HepG2 (cell line): ENCODE measurements at regions not wholly inside any gene's neighbourhood (a gene's known extent, or its start where the extent isn't known, plus 50 kb on each side); places are given as distances from the start of the nearest gene placed in this dataset.

Source experiments
- ATAC-seq: fragments of 200-7000 bp; cut with Tn5 transposase; 3 replicates; pipeline ENCODE4 v1.9.1; 2020; ENCODE audit warnings: mild to moderate bottlenecking, moderate library complexity
- BruUV-seq: library from RNA; stranded (reverse); fragments of 400-500 nt; replicated peaks from 2 replicates; lab custom pipeline; 2021; lab: Mats Ljungman, UMichigan
- CTCF ChIA-PET: fragments of 300-600 bp; formaldehyde crosslinking; extraction: SDS; loops from one replicate; lab custom pipeline; 2021; ENCODE audit warnings: low total read pairs, inconsistent platforms, low intra/inter-chr PET ratio; lab: Yijun Ruan, JAX
- POLR2A ChIA-PET: fragments of 350-600 bp; sonication (Branson Sonifier 250); formaldehyde crosslinking; loops from one replicate; lab custom pipeline; 2020; ENCODE audit warnings: antibody characterized with exemption, inconsistent platforms; lab: Yijun Ruan, JAX
- DNase-seq: peaks from one replicate; pipeline ENCODE4 v3.0.0-alpha.2; 2015; ENCODE audit warnings: low spot score
- FAIRE-seq: peaks from 3 replicates; lab custom pipeline; 2011; peaks lifted over from hg19 to GRCh38; lab: Jason Lieb, UNC
- H2AFZ ChIP-seq: one replicate; pipeline ENCODE4 v1.6.1; 2011; ENCODE audit warnings: low read length, inconsistent platforms
- H3K27ac ChIP-seq: fragments of 300-600 bp; 3 replicates; pipeline ENCODE4 v1.8.0; 2011; ENCODE audit warnings: mixed run types, mild to moderate bottlenecking, mixed read lengths, low read length, inconsistent platforms; ENCODE audit not compliant: insufficient read depth; ENCODE audit errors: extremely low read length
- H3K27me3 ChIP-seq, 2 experiments: fragments of 200-600 bp in 1 of 2; 2 replicates in 1 of 2; 3 replicates in 1 of 2; pipeline versions ENCODE4 v1.6.0 to v1.8.0; 2011; ENCODE audit warnings: low read length in 2 of 2, mild to moderate bottlenecking in 2 of 2, moderate library complexity in 2 of 2, inconsistent platforms in 1 of 2; ENCODE audit not compliant: insufficient read depth in 2 of 2, control insufficient read depth in 1 of 2
- H3K36me3 ChIP-seq, 2 experiments: fragments of 200-600 bp in 1 of 2; replicated peaks in 1 of 2; 2 replicates in 1 of 2; 3 replicates in 1 of 2; pipeline versions ENCODE4 v1.5.1 to v1.8.0; 2011; ENCODE audit warnings: low read length in 2 of 2, inconsistent platforms in 1 of 2; ENCODE audit not compliant: insufficient read depth in 2 of 2, control insufficient read depth in 1 of 2
- H3K4me1 ChIP-seq: 2 replicates; pipeline ENCODE4 v1.5.1; 2012; ENCODE audit warnings: low read length, inconsistent platforms; ENCODE audit not compliant: insufficient read depth
- H3K4me2 ChIP-seq: 2 replicates; pipeline ENCODE4 v1.6.0; 2011; ENCODE audit warnings: low read depth, low read length, inconsistent platforms
- H3K4me3 ChIP-seq, 3 experiments: fragments of 200-600 bp in 1 of 3; sonication (generic), shearing (Covaris generic) in 1 of 3; replicated peaks in 1 of 3; 2 replicates each; pipeline ENCODE4 v1.5.1; 2011 to 2016; ENCODE audit warnings: low read length in 3 of 3, inconsistent platforms in 2 of 3, low read depth in 2 of 3, mild to moderate bottlenecking in 2 of 3, control low read depth in 1 of 3, mixed read lengths in 1 of 3; ENCODE audit not compliant: insufficient read depth in 1 of 3
- H3K79me2 ChIP-seq: one replicate; pipeline ENCODE4 v1.6.1; 2011; ENCODE audit warnings: low read length, inconsistent platforms; ENCODE audit not compliant: insufficient read depth
- H3K9ac ChIP-seq: 2 replicates; pipeline ENCODE4 v1.6.0; 2011; ENCODE audit warnings: mild to moderate bottlenecking, low read depth, low read length, inconsistent platforms; ENCODE audit not compliant: insufficient read depth
- H3K9me3 ChIP-seq: 2 replicates; pipeline ENCODE4 v1.5.1; 2012; ENCODE audit warnings: mild to moderate bottlenecking, low read length
- H4K20me1 ChIP-seq: 2 replicates; pipeline ENCODE4 v1.6.0; 2011; ENCODE audit warnings: inconsistent platforms, mild to moderate bottlenecking, low read length, moderate library complexity; ENCODE audit not compliant: insufficient read depth
- BHLHE40 ChIP-seq: IDR thresholded peaks from 2 replicates; pipeline ENCODE4 v1.6.1; 2011; ENCODE audit warnings: low read length, improper control_type of control experiment
- KLF9 ChIP-seq: IDR thresholded peaks from 2 replicates; pipeline ENCODE4 v1.6.1; 2016; ENCODE audit warnings: low read depth
- TFE3 ChIP-seq: IDR thresholded peaks from 2 replicates; pipeline ENCODE4 v1.6.1; 2016
- TRIM24 ChIP-seq: sonication (generic); formaldehyde crosslinking; IDR thresholded peaks from 2 replicates; pipeline ENCODE4 v1.8.0; 2022; ENCODE audit warnings: mild to moderate bottlenecking, missing genetic modification reagents
- ZNF296 ChIP-seq: sonication (generic); formaldehyde crosslinking; conservative IDR thresholded peaks from 2 replicates; pipeline ENCODE4 v1.5.0; 2020; ENCODE audit warnings: mild to moderate bottlenecking, missing genetic modification reagents
- ZNF720 ChIP-seq: sonication (generic); formaldehyde crosslinking; IDR thresholded peaks from 2 replicates; pipeline ENCODE4 v1.4.0; 2020; ENCODE audit warnings: missing genetic modification reagents
- ZNF746 ChIP-seq: sonication (generic); formaldehyde crosslinking; IDR thresholded peaks from 2 replicates; pipeline ENCODE4 v1.8.0; 2022; ENCODE audit warnings: mild to moderate bottlenecking, missing genetic modification reagents
- WGBS: methylation state at CpG from one replicate; pipeline ENCODE4 v1.1.6; 2017; ENCODE audit warnings: low lambda C conversion rate; 5-methylcytosine and 5-hydroxymethylcytosine counted together
- in situ Hi-C: cut with HindIII; loops from 2 replicates; pipeline ENCODE4 v1.10.0; 2017; ENCODE audit warnings: low pct_unique_long_range_greater_than_20kb; ENCODE audit not compliant: extremely low pct_ligation_motif_present
- intact Hi-C: fragments of 100-400 bp; cut with micrococcal nuclease; formaldehyde crosslinking; loops from one replicate; pipeline ENCODE4 v1.10.0; 2022; ENCODE audit not compliant: unreplicated experiment
- TF ChIP-seq, protein P1 (sequence below): IDR thresholded peaks from 2 replicates; pipeline ENCODE4 v1.6.1; 2016
- TF ChIP-seq, protein P2 (sequence below): IDR thresholded peaks from 2 replicates; pipeline ENCODE4 v1.6.1; 2016; ENCODE audit warnings: missing biosample characterization, missing genetic modification reagents, low read depth

- CTCF ChIA-PET, result no interaction called here
- Histone ChIP-seq H3K27me3 (no peaks in the 10 kb centered on the region), H3K4me1 (no peaks in the 10 kb centered on the region), H4K20me1 (no peaks in the 10 kb centered on the region), H3K4me3 (no peak overlapping the region), H3K27ac (no peak overlapping the region), H3K4me2 (no peak overlapping the region), H2AFZ (no peak overlapping the region), H3K36me3 (no peaks in the 10 kb centered on the region), H3K9ac (no peak overlapping the region), H3K79me2 (no peaks in the 10 kb centered on the region), H3K9me3 (no peaks in the 10 kb centered on the region)
- no peak for TF ChIP-seq TFE3 (CRISPR knock-in tag)
- TF ChIP-seq ZNF296, result no peak
- no peak for TF ChIP-seq BHLHE40
- TF ChIP-seq, protein P1, sequence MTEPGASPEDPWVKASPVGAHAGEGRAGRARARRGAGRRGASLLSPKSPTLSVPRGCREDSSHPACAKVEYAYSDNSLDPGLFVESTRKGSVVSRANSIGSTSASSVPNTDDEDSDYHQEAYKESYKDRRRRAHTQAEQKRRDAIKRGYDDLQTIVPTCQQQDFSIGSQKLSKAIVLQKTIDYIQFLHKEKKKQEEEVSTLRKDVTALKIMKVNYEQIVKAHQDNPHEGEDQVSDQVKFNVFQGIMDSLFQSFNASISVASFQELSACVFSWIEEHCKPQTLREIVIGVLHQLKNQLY (CRISPR knock-in tag), result no peak
- no peak for TF ChIP-seq ZNF746 (CRISPR knock-in tag)
- TF ChIP-seq ZNF720 (CRISPR knock-in tag), result no peak
- no peak for TF ChIP-seq TRIM24
- no peak for TF ChIP-seq KLF9 (CRISPR knock-in tag)
- TF ChIP-seq, protein P2, sequence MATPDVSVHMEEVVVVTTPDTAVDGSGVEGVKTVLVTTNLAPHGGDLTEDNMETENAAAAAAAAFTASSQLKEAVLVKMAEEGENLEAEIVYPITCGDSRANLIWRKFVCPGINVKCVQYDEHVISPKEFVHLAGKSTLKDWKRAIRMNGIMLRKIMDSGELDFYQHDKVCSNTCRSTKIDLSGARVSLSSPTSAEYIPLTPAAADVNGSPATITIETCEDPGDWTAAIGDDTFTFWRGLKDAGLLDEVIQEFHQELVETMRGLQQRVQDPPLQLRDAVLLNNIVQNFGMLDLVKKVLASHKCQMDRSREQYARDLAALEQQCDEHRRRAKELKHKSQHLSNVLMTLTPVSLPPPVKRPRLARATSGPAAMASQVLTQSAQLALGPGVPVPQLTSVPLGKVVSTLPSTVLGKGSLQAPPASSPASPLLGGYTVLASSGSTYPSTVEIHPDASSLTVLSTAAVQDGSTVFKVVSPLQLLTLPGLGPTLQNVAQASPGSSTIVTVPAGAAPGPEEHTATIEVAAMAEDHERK (CRISPR knock-in tag), result no peak
- POLR2A ChIA-PET, result no interaction called here
- intact Hi-C loops, result no loop called here
- in situ Hi-C loops, result no loop called here
- no TSS peak for BruUV-seq
- ATAC-seq (no peak), DNase-seq (no peak), FAIRE-seq (no peak)
- WGBS, result 0% methylated on average over 2 of the region's 5 CpGs
Observed at GRCh38 chr4:134126955-134127354, 74.6 kb downstream of the PABPC4L start.
